ENCODE measurements at regions not wholly inside any gene's neighbourhood (a gene's known extent, or its start where the extent isn't known, plus 50 kb on each side); places are given as distances from the start of the nearest gene placed in this dataset.

GRCh38 chr3:56918111-56918568, 116.4 kb upstream of the ARHGEF3 start:
- no peaks in the 10 kb centered on the region for H3K36me3 ChIP-seq (ENCODE audit: control insufficient read depth in 1 of 2, insufficient read depth in 2 of 2, low read length in 2 of 2)
- no peaks in the 10 kb centered on the region for H3K9me2 ChIP-seq (ENCODE audit: insufficient read depth)
- H3K79me2 ChIP-seq (ENCODE audit: insufficient read depth, low read length), result no peaks in the 10 kb centered on the region
- no peak overlapping the region for H2AFZ ChIP-seq (ENCODE audit: low read depth, low read length, poor library complexity, severe bottlenecking)
- ATAC-seq, result no peak
- no peaks in the 10 kb centered on the region for H3K27me3 ChIP-seq (ENCODE audit: insufficient read depth, low read length)
- POLR2A ChIA-PET, result no interaction called here
- no peak for DNase-seq (ENCODE audit: low read depth, low spot score)
- H3K9ac ChIP-seq (ENCODE audit: low read length), result no peak overlapping the region
- no peaks in the 10 kb centered on the region for H4K20me1 ChIP-seq (ENCODE audit: insufficient read depth)
- H3K4me3 ChIP-seq (replicated peaks in 1 of 2; ENCODE audit: low read depth in 1 of 2, low read length in 2 of 2), result no peak overlapping the region
- CTCF ChIA-PET, result no interaction called here
- RAD21 ChIA-PET (ENCODE audit: low non-redundant PET in 1 of 2, low total read pairs in 2 of 2, uncharacterized antibody in 2 of 2, unreplicated experiment in 2 of 2), result no interaction called here
- BruUV-seq (replicated peaks), result no TSS peak
- intact Hi-C loops (cut with micrococcal nuclease), result no loop called here
- H3K4me2 ChIP-seq (ENCODE audit: low read length), result no peak overlapping the region
- H3K27ac ChIP-seq (ENCODE audit: low read depth, low read length), result no peak overlapping the region
- H3K9me3 ChIP-seq (ENCODE audit: control insufficient read depth in 1 of 2, insufficient read depth in 1 of 2, low read depth in 1 of 2, low read length in 2 of 2), result no peaks in the 10 kb centered on the region
- H3K4me1 ChIP-seq (ENCODE audit: control insufficient read depth in 1 of 2, insufficient read depth in 2 of 2, low read length in 2 of 2), result no peaks in the 10 kb centered on the region
- no peak for TF ChIP-seq POLR2A (IDR thresholded peaks at IDR 0.05; ENCODE audit: borderline replicate concordance, extremely low read depth, insufficient read depth, insufficient read length)
- no peak for TF ChIP-seq SRF (IDR thresholded peaks at IDR 0.05; ENCODE audit: low read depth)
- TF ChIP-seq ELF1 (IDR thresholded peaks at IDR 0.05; ENCODE audit: borderline replicate concordance, low read depth), result no peak
- TF ChIP-seq TCF7L2 (IDR thresholded peaks at IDR 0.05; ENCODE audit: borderline replicate concordance, extremely low read depth, insufficient read depth, insufficient read length), result no peak
- no peak for TF ChIP-seq POLR2AphosphoS5 (IDR thresholded peaks at IDR 0.05; ENCODE audit: low read depth, low read length)
- no peak for TF ChIP-seq ZFX (IDR thresholded peaks at IDR 0.05)
- TF ChIP-seq SIN3A (IDR thresholded peaks at IDR 0.05; ENCODE audit: low read depth), result no peak
- TF ChIP-seq RAD21 (IDR thresholded peaks at IDR 0.05; ENCODE audit: low read depth), result no peak
- no peak for TF ChIP-seq MAX (IDR thresholded peaks at IDR 0.05)
- no peak for TF ChIP-seq ATF3 (IDR thresholded peaks at IDR 0.05)
- TF ChIP-seq JUND (IDR thresholded peaks at IDR 0.05), result no peak
- TF ChIP-seq EZH2phosphoT487 (IDR thresholded peaks at IDR 0.05; ENCODE audit: borderline replicate concordance), result no peak
- no peak for TF ChIP-seq YY1 (IDR thresholded peaks at IDR 0.05; ENCODE audit: extremely low read depth, insufficient replicate concordance, low read depth, low read length)
- TF ChIP-seq SP1 (IDR thresholded peaks at IDR 0.05; ENCODE audit: low read depth), result no peak
- TF ChIP-seq CTCF (IDR thresholded peaks at IDR 0.05 in 2 of 3, conservative IDR thresholded peaks at IDR 0.05 in 1 of 3; ENCODE audit: borderline replicate concordance in 1 of 3, insufficient read depth in 1 of 3, low read depth in 2 of 3, low read length in 2 of 3), result no peak
- no peak for TF ChIP-seq EGR1 (IDR thresholded peaks at IDR 0.05; ENCODE audit: low read depth)
- TF ChIP-seq FOSL1 (IDR thresholded peaks at IDR 0.05; ENCODE audit: low read depth), result no peak
- no peak for TF ChIP-seq CEBPB (IDR thresholded peaks at IDR 0.05; ENCODE audit: low read depth)

Data from HCT116 (cell line).